ENCODE measurements at regions not wholly inside any gene's neighbourhood (a gene's known extent, or its start where the extent isn't known, plus 50 kb on each side); places are given as distances from the start of the nearest gene placed in this dataset.

DNA sequence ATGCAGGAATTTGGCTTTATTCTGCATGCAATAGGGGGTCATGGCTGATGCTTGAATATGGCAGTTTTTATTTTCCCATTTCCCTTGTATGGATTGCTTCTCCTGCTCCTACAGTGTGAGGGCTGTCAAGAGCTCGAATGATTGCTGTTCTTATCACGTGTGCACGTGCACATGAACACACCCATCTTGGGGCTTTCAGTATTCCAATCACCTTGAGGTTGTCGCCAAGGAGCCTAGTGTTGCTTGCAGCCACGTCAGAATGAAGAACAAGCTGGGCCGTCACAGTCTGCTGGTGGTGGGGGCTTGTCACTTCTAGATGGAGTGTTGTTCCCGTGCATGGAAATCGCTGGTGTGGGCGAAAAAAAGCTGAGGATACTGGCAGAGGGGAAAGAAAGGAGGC is 219.4 kb upstream of the GLRA1 start:
- no peak overlapping the region for H3K4me3 Mint-ChIP-seq (ENCODE audit: unreplicated experiment)
- POLR2A ChIA-PET = interaction anchor here (0.5 to 2.4 kb wide), 4 partner anchors 10 to 327 kb away, joined by 3 to 15 read pairs (median 3); no protein-coding TSS in a partner anchor
- no peak for DNase-seq (ENCODE audit: unreplicated experiment)

DNA sequence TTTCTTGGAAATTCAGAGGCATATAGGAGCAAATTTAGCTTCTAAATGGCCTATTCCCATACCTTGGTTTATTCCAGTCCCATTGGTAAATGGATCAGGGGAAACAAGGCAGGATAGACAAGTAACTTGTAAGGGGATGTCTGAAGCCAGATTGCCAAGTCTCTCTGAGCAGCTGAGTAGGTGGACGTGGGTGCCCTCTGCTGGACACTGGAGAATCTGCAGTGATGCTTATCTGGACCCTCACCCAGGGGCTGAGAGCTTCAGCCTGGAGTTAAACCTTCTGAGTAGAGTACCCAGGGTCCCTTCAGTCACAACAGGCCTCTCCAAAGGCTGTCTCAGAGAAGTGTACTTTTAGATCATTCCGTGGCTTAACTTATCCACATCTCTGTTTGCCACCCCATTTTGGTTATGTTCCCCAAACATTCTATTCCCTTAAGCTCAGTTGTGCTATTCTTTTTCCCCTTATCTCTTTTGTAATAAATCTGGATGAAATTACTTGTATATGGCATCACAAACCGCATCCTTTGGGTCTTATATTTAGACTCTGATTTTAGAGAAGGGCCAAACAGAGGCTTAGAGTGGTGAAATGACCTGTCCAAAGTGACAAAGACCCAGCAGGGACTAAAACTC is 218.3 kb upstream of the GLRA1 start:
- Mint-ChIP-seq H3K27me3 (ENCODE audit: insufficient read depth, unreplicated experiment) (peaks cover 26% of the 10 kb centered on the region), H3K9me3 (ENCODE audit: unreplicated experiment) (no peaks in the 10 kb centered on the region), H3K4me1 (ENCODE audit: insufficient read depth, unreplicated experiment) (no peaks in the 10 kb centered on the region), H3K27ac (ENCODE audit: low read depth, unreplicated experiment) (no peak overlapping the region), H3K4me3 (ENCODE audit: unreplicated experiment) (no peak overlapping the region), H3K36me3 (ENCODE audit: insufficient read depth, unreplicated experiment) (no peaks in the 10 kb centered on the region)
- CTCF ChIA-PET = interaction anchor here (0.6 to 11.8 kb wide), 127 partner anchors 8 to 1787 kb away, joined by 3 to 531 read pairs (median 5); partner anchors contain the start of gene GLRA1
- BruUV-seq (replicated peaks) = no TSS peak
- intact Hi-C loops (cut with micrococcal nuclease) = loop anchor here (1.0 to 2.0 kb wide), 5 partner anchors 206 to 484 kb away; no protein-coding TSS in a partner anchor
- peak; percentile 99 for TF ChIP-seq CTCF (IDR thresholded peaks at IDR 0.05; ENCODE audit: unreplicated experiment)
- peak; percentile 75 for DNase-seq (ENCODE audit: unreplicated experiment)
- POLR2A ChIA-PET = interaction anchor here (0.7 to 2.4 kb wide), 5 partner anchors 9 to 371 kb away, joined by 3 to 15 read pairs (median 3); partner anchors contain the start of gene G3BP1

More for the DNA sequence above, 219.4 kb upstream of the GLRA1 start:
- Mint-ChIP-seq H3K27me3 (ENCODE audit: insufficient read depth, unreplicated experiment) (peaks cover 17% of the 10 kb centered on the region), H3K4me1 (ENCODE audit: insufficient read depth, unreplicated experiment) (no peaks in the 10 kb centered on the region), H3K9me3 (ENCODE audit: unreplicated experiment) (no peaks in the 10 kb centered on the region), H3K27ac (ENCODE audit: low read depth, unreplicated experiment) (no peak overlapping the region), H3K36me3 (ENCODE audit: insufficient read depth, unreplicated experiment) (no peaks in the 10 kb centered on the region)
- intact Hi-C loops (cut with micrococcal nuclease) = no loop called here
- CTCF ChIA-PET = interaction anchor here (0.5 to 11.8 kb wide), 75 partner anchors 9 to 1305 kb away, joined by 3 to 531 read pairs (median 6); no protein-coding TSS in a partner anchor
- no TSS peak for BruUV-seq (replicated peaks)
- TF ChIP-seq CTCF (IDR thresholded peaks at IDR 0.05; ENCODE audit: unreplicated experiment) = no peak

DNA sequence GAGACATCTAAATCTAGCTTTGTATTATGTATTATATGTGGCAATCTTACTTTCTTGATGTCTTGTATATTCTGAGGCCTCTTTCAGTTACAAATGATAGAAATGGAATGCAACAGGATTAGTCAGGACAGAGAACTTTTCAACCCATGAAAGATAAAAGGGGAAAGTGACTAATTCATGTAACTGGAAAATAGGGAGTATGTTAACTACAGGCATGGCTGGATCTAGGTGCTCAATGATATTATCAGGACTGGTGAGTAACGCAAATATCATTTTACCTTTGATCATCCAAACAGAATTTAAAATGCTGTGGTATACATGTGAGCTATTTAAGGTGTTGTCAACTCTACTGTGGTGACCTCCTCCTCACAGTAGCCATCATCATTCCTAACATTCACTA is 215.7 kb upstream of the GLRA1 start:
- DNase-seq (ENCODE audit: unreplicated experiment) = no peak
- TF ChIP-seq CTCF (IDR thresholded peaks at IDR 0.05; ENCODE audit: unreplicated experiment) = no peak
- Mint-ChIP-seq H3K27me3 (ENCODE audit: insufficient read depth, unreplicated experiment) (peaks cover 47% of the 10 kb centered on the region), H3K9me3 (ENCODE audit: unreplicated experiment) (no peaks in the 10 kb centered on the region), H3K36me3 (ENCODE audit: insufficient read depth, unreplicated experiment) (no peaks in the 10 kb centered on the region), H3K27ac (ENCODE audit: low read depth, unreplicated experiment) (no peak overlapping the region), H3K4me1 (ENCODE audit: insufficient read depth, unreplicated experiment) (no peaks in the 10 kb centered on the region), H3K4me3 (ENCODE audit: unreplicated experiment) (no peak overlapping the region)
- no TSS peak for BruUV-seq (replicated peaks)
- ChIA-PET POLR2A (interaction anchor here (1.0 kb wide), 1 partner anchor 189 kb away, joined by 3 read pairs; no protein-coding TSS in a partner anchor), CTCF (interaction anchor here (0.6 to 11.8 kb wide), 10 partner anchors 8 to 374 kb away, joined by 3 to 531 read pairs (median 6); no protein-coding TSS in a partner anchor)
- intact Hi-C loops (cut with micrococcal nuclease) = no loop called here

DNA sequence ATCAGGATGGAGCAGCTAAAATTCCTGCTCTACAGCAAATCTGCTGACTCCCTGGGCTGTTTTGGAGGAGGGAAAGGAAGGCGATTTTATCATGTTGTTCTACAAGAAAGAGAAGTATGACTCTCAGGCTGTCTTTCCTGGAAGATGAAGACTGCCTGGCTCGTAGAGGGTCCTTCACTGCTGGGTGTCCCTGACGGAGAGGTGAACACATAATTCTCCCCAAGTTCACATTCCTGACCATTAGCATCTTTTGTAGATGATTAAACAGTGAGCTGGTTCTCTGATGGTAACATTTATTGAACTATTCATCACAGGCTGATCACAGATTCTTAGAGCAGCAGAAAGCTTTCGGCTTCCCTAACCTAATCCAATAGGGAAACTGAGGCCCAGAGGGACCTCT is 212.4 kb upstream of the GLRA1 start:
- Mint-ChIP-seq H3K9me3 (ENCODE audit: unreplicated experiment) (no peaks in the 10 kb centered on the region), H3K4me1 (ENCODE audit: insufficient read depth, unreplicated experiment) (no peaks in the 10 kb centered on the region), H3K27me3 (ENCODE audit: insufficient read depth, unreplicated experiment) (peaks cover 70% of the 10 kb centered on the region), H3K27ac (ENCODE audit: low read depth, unreplicated experiment) (no peak overlapping the region), H3K4me3 (ENCODE audit: unreplicated experiment) (no peak overlapping the region), H3K36me3 (ENCODE audit: insufficient read depth, unreplicated experiment) (no peaks in the 10 kb centered on the region)
- no peak for TF ChIP-seq CTCF (IDR thresholded peaks at IDR 0.05; ENCODE audit: unreplicated experiment)
- no TSS peak for BruUV-seq (replicated peaks)
- ChIA-PET POLR2A (interaction anchor here (0.6 kb wide), 1 partner anchor 1347 kb away, joined by 3 read pairs; no protein-coding TSS in a partner anchor), CTCF (interaction anchor here (11.8 kb wide), 1 partner anchor 309 kb away, joined by 531 read pairs; no protein-coding TSS in a partner anchor)
- intact Hi-C loops (cut with micrococcal nuclease) = no loop called here
- no peak for DNase-seq (ENCODE audit: unreplicated experiment)

All from MCF 10A (cell line).